GM12892 (cell line): ENCODE measurements at regions not wholly inside any gene's neighbourhood (a gene's known extent, or its start where the extent isn't known, plus 50 kb on each side); places are given as distances from the start of the nearest gene placed in this dataset.

Source experiments
- POLR2A ChIP-seq: IDR thresholded peaks from 2 replicates; pipeline ENCODE4 v1.6.1; 2011; ENCODE audit warnings: low read depth, low read length, control low read depth
- POLR2AphosphoS5 ChIP-seq: IDR thresholded peaks from 2 replicates; pipeline ENCODE4 v1.6.1; 2011; ENCODE audit warnings: low read depth, low read length, control low read depth
- TAF1 ChIP-seq: IDR thresholded peaks from 2 replicates; pipeline ENCODE4 v1.6.1; 2011; ENCODE audit warnings: low read depth, mild to moderate bottlenecking, control low read depth, low read length, borderline replicate concordance

DNA sequence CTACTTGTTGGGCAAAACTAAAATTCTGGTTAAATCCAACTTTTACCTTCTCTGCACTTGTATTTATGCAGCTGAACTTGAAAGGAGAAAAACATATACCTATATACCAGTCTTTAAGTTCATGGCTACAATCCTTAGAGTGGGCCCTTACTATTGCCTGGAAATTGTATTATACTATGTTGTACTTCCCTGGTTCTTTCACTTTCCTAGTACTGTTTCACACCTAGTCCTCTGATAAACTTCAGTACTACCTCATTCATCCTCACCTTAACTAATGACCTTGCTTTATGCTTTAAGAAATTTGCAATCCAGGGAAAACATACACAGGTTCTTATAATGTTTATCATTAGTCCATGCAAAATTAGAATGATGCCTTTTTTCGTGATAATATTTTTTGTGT lies 103.8 kb downstream of the HAUS1 start:
- TF ChIP-seq POLR2A (no peak), POLR2AphosphoS5 (no peak), TAF1 (no peak)
